HFFc6 (cell line): ENCODE measurements at regions not wholly inside any gene's neighbourhood (a gene's known extent, or its start where the extent isn't known, plus 50 kb on each side); places are given as distances from the start of the nearest gene placed in this dataset.

Experiments
- DNase-seq: peaks from one replicate; pipeline ENCODE4 v3.0.0-alpha.2; 2018
- H3K27ac Mint-ChIP-seq: 2 replicates; pipeline ENCODE4 v1.8.0; 2020; ENCODE audit warnings: mild to moderate bottlenecking, mixed read lengths
- H3K27me3 Mint-ChIP-seq: 2 replicates; pipeline ENCODE4 v1.8.0; 2021; ENCODE audit warnings: mild to moderate bottlenecking, moderate library complexity, mixed read lengths; ENCODE audit not compliant: insufficient read depth
- H3K36me3 Mint-ChIP-seq: 2 replicates; pipeline ENCODE4 v1.8.0; 2021; ENCODE audit warnings: low read depth, mixed read lengths
- H3K4me1 Mint-ChIP-seq: 2 replicates; pipeline ENCODE4 v1.8.0; 2020; ENCODE audit warnings: low read depth, mixed read lengths
- H3K4me3 Mint-ChIP-seq: 2 replicates; pipeline ENCODE4 v1.8.0; 2020; ENCODE audit warnings: mild to moderate bottlenecking, moderate library complexity, mixed read lengths
- H3K9me3 Mint-ChIP-seq: 2 replicates; pipeline ENCODE4 v1.8.0; 2020; ENCODE audit warnings: mild to moderate bottlenecking, mixed read lengths
- TF ChIP-seq, protein P1 (sequence below): fragments of 200-600 bp; sonication (generic); IDR thresholded peaks from 2 replicates; pipeline ENCODE4 v1.5.0; 2021; ENCODE audit warnings: antibody characterized with exemption, mild to moderate bottlenecking

- DNase-seq, result no peak
- H3K27me3 Mint-ChIP-seq, result peaks cover 3% of the 10 kb centered on the region
- TF ChIP-seq, protein P1, sequence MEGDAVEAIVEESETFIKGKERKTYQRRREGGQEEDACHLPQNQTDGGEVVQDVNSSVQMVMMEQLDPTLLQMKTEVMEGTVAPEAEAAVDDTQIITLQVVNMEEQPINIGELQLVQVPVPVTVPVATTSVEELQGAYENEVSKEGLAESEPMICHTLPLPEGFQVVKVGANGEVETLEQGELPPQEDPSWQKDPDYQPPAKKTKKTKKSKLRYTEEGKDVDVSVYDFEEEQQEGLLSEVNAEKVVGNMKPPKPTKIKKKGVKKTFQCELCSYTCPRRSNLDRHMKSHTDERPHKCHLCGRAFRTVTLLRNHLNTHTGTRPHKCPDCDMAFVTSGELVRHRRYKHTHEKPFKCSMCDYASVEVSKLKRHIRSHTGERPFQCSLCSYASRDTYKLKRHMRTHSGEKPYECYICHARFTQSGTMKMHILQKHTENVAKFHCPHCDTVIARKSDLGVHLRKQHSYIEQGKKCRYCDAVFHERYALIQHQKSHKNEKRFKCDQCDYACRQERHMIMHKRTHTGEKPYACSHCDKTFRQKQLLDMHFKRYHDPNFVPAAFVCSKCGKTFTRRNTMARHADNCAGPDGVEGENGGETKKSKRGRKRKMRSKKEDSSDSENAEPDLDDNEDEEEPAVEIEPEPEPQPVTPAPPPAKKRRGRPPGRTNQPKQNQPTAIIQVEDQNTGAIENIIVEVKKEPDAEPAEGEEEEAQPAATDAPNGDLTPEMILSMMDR, result no peak
- H3K27ac Mint-ChIP-seq, result no peak overlapping the region
- no peak overlapping the region for H3K4me3 Mint-ChIP-seq
- no peaks in the 10 kb centered on the region for H3K36me3 Mint-ChIP-seq
- peaks cover 9% of the 10 kb centered on the region for H3K9me3 Mint-ChIP-seq
- peaks cover 7% of the 10 kb centered on the region for H3K4me1 Mint-ChIP-seq
These were observed 52.6 kb upstream of the RNU6ATAC start for GRCh38 chr9:134216961-134217360.

DNA sequence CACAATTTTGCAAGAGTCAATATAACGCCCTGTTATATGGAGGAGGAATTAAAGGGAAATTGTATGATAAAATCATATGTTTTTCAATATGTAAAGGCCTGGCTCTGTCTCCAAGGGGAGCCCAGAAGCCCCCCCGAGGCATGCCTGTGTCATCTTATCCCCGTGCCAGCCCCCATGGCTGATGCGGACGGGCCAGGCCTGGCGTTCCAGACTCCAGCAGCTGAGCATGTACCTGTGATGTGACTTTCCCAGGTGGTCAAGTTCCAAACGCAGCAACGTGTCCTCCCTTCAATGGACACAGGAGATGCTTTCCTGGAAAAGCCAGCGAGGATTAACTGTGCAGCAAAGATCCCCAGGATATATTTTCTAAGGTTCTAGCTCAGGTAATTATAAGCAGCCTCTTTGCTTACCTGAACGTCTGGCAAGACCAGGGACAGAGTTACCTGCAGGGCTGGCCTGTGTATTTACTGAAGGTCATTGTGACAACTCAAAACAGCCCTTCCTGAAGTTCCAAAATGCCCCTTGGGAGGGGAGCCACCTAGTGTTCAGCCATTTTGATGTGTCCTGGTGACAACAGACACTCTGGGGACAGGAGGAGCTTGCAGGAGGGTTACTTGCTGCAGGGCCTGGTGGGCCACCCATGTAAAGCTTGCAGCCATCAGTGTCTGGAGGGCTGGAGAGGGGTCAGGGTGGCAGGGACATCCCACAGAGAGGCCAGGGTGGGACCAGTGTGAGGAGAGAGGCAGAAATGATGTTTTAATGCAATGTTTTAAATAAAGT, 53.3 kb upstream of the RNU6ATAC start:
- Mint-ChIP-seq H3K27me3 (peaks cover 7% of the 10 kb centered on the region), H3K36me3 (no peaks in the 10 kb centered on the region)
- no peak for DNase-seq

DNA sequence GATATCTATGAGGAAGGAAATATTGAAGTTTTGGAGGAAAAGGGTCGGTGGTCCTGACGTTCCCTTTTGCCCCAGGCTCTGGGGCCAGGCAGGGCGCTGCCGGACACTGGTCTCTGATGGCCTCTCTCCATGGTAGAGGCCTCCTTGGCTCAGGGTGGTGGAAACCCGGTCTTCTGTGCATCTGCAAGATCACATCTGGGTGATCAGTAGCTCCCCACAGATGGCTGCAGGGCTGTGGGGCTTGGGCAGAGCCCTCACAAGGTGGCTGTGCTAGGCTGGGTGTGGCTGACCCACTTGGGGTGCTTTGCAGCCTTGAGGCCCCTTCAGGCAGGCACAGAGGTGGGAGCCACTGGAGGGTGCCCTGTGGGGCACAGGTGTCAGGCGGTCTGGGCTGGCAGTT, 53.9 kb upstream of the RNU6ATAC start:
- no peaks in the 10 kb centered on the region for H3K36me3 Mint-ChIP-seq
- peaks cover 12% of the 10 kb centered on the region for H3K27me3 Mint-ChIP-seq
- no peak overlapping the region for H3K4me3 Mint-ChIP-seq
- TF ChIP-seq, protein P1, result no peak
- H3K27ac Mint-ChIP-seq, result no peak overlapping the region
- DNase-seq, result no peak
- no peaks in the 10 kb centered on the region for H3K9me3 Mint-ChIP-seq
- peaks cover 7% of the 10 kb centered on the region for H3K4me1 Mint-ChIP-seq

More for the DNA sequence above, 53.3 kb upstream of the RNU6ATAC start:
- peaks cover 5% of the 10 kb centered on the region for H3K9me3 Mint-ChIP-seq
- H3K27ac Mint-ChIP-seq, result no peak overlapping the region
- H3K4me1 Mint-ChIP-seq, result peaks cover 7% of the 10 kb centered on the region
- no peak overlapping the region for H3K4me3 Mint-ChIP-seq
- TF ChIP-seq, protein P1, result peak; percentile 52

DNA sequence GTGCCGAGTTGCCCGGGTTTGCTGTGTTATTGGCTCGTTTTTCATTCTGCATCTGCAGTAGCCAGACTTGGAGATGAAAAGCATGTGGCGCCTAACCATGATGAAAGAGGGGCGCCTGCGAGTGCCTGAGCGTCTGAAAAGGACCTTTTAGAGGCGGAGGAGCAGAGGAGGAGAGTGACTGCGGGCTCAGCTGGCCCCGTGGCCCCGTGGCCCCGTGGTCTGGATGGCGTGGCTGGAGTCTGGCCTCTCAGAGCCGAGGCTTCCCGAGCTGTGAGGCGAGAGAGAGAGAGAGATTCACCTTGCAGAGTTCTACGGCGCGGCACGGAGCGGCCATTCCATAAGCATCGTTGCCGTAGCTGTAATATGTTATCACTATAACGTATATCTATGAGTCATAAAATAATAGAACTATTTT, 55.3 kb upstream of the RNU6ATAC start:
- H3K9me3 Mint-ChIP-seq, result no peaks in the 10 kb centered on the region
- H3K4me3 Mint-ChIP-seq, result no peak overlapping the region
- H3K36me3 Mint-ChIP-seq, result no peaks in the 10 kb centered on the region
- no peak overlapping the region for H3K27ac Mint-ChIP-seq
- DNase-seq, result no peak
- H3K4me1 Mint-ChIP-seq, result peaks cover 7% of the 10 kb centered on the region
- peaks cover 19% of the 10 kb centered on the region for H3K27me3 Mint-ChIP-seq
- TF ChIP-seq, protein P1, result no peak

- TF ChIP-seq, protein P1, result no peak
- Mint-ChIP-seq H3K4me1 (peaks cover 7% of the 10 kb centered on the region), H3K4me3 (no peak overlapping the region), H3K27me3 (peaks cover 19% of the 10 kb centered on the region), H3K27ac (no peak overlapping the region), H3K36me3 (no peaks in the 10 kb centered on the region), H3K9me3 (no peaks in the 10 kb centered on the region)
- DNase-seq, result no peak
These were observed 55.9 kb upstream of the RNU6ATAC start for GRCh38 chr9:134220311-134220710.
